ENCODE measurements at regions not wholly inside any gene's neighbourhood (a gene's known extent, or its start where the extent isn't known, plus 50 kb on each side); places are given as distances from the start of the nearest gene placed in this dataset.

- TF ChIP-seq, protein P1, sequence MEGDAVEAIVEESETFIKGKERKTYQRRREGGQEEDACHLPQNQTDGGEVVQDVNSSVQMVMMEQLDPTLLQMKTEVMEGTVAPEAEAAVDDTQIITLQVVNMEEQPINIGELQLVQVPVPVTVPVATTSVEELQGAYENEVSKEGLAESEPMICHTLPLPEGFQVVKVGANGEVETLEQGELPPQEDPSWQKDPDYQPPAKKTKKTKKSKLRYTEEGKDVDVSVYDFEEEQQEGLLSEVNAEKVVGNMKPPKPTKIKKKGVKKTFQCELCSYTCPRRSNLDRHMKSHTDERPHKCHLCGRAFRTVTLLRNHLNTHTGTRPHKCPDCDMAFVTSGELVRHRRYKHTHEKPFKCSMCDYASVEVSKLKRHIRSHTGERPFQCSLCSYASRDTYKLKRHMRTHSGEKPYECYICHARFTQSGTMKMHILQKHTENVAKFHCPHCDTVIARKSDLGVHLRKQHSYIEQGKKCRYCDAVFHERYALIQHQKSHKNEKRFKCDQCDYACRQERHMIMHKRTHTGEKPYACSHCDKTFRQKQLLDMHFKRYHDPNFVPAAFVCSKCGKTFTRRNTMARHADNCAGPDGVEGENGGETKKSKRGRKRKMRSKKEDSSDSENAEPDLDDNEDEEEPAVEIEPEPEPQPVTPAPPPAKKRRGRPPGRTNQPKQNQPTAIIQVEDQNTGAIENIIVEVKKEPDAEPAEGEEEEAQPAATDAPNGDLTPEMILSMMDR (IDR thresholded peaks at IDR 0.05; ENCODE audit: insufficient read depth, low read length, severe bottlenecking) = no peak
- Histone ChIP-seq H3K4me3 (ENCODE audit: low read depth, low read length) (no peak overlapping the region), H3K27me3 (ENCODE audit: control insufficient read depth, insufficient read depth, low read length) (no peaks in the 10 kb centered on the region), H3K36me3 (ENCODE audit: control insufficient read depth, insufficient read depth, low read length) (no peaks in the 10 kb centered on the region)
- DNase-seq (ENCODE audit: low read depth) (peak; percentile 98), FAIRE-seq (peak; percentile 87)
Measured at GRCh38 chr4:11700751-11701226, 272.1 kb upstream of the HS3ST1 start.

GRCh38 chr4:11698846-11699590, 270.3 kb upstream of the HS3ST1 start:
- peak; percentile 97 for FAIRE-seq

GRCh38 chr4:11698033-11698432, 269.3 kb upstream of the HS3ST1 start:
- FAIRE-seq (no peak), DNase-seq (ENCODE audit: low read depth) (peak; percentile 51)
- Histone ChIP-seq H3K36me3 (ENCODE audit: control insufficient read depth, insufficient read depth, low read length) (no peaks in the 10 kb centered on the region), H3K4me3 (ENCODE audit: low read depth, low read length) (no peak overlapping the region), H3K27me3 (ENCODE audit: control insufficient read depth, insufficient read depth, low read length) (no peaks in the 10 kb centered on the region)
- TF ChIP-seq, protein P1 (IDR thresholded peaks at IDR 0.05; ENCODE audit: insufficient read depth, low read length, severe bottlenecking) = no peak

More at GRCh38 chr4:11698846-11699590, 270.3 kb upstream of the HS3ST1 start:
- TF ChIP-seq, protein P1 (IDR thresholded peaks at IDR 0.05; ENCODE audit: insufficient read depth, low read length, severe bottlenecking) = no peak
- Histone ChIP-seq H3K36me3 (ENCODE audit: control insufficient read depth, insufficient read depth, low read length) (no peaks in the 10 kb centered on the region), H3K4me3 (ENCODE audit: low read depth, low read length) (no peak overlapping the region), H3K27me3 (ENCODE audit: control insufficient read depth, insufficient read depth, low read length) (no peaks in the 10 kb centered on the region)
- peak; percentile 98 for DNase-seq (ENCODE audit: low read depth)

DNA sequence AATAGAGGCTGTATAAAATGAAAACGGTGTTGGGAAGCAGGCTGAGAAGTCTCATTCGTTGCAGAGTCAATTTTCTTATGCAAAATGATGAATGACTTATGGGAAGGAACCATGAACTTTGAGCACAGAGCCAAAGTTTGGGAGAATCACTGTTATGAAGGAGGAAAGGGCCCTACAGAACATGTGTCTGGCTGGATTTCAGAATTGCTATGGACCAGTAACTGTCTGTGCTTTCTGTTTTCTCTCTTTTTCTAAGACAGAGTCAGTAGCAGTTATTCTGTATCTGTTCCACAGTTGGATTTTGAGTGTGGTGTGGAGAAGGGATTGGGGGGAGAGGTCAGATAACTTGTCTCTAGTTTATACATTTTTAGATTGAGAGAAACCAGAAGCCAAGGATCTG, 265.0 kb upstream of the HS3ST1 start:
- no peak overlapping the region for H3K4me3 ChIP-seq (ENCODE audit: low read depth, low read length)
- FAIRE-seq = no peak
- TF ChIP-seq, protein P1 (IDR thresholded peaks at IDR 0.05; ENCODE audit: insufficient read depth, low read length, severe bottlenecking) = no peak
- DNase-seq (ENCODE audit: low read depth) = no peak
- H3K36me3 ChIP-seq (ENCODE audit: control insufficient read depth, insufficient read depth, low read length) = no peaks in the 10 kb centered on the region
- H3K27me3 ChIP-seq (ENCODE audit: control insufficient read depth, insufficient read depth, low read length) = no peaks in the 10 kb centered on the region

DNA sequence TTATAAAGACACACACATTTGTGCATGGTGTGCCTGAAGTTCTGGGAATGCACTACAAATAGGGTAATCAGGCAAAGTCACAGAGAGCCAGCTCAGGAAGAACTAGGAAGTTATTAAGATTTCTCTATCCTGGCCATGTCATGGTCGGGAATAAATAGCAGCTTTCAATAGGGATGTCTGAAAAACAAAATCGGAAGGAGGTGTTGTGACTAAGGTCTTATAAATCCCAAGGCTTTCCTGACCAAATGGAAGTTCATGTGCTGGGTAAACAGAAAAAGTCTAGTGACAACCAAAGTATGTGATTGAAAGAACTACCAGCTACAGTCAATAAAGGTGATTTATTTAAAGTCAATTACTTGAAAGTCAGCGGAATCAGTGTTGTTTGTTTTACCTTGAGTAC, 262.5 kb upstream of the HS3ST1 start:
- H3K36me3 ChIP-seq (ENCODE audit: control insufficient read depth, insufficient read depth, low read length) = no peaks in the 10 kb centered on the region
- DNase-seq (ENCODE audit: low read depth) (no peak), FAIRE-seq (no peak)
- TF ChIP-seq, protein P1 (IDR thresholded peaks at IDR 0.05; ENCODE audit: insufficient read depth, low read length, severe bottlenecking) = no peak
- no peaks in the 10 kb centered on the region for H3K27me3 ChIP-seq (ENCODE audit: control insufficient read depth, insufficient read depth, low read length)
- no peak overlapping the region for H3K4me3 ChIP-seq (ENCODE audit: low read depth, low read length)

Measured in bronchial epithelial cell (primary cell).